HEK293 (cell line): ENCODE measurements at regions not wholly inside any gene's neighbourhood (a gene's known extent, or its start where the extent isn't known, plus 50 kb on each side); places are given as distances from the start of the nearest gene placed in this dataset.

Source experiments
- CTCF ChIP-seq: fragments of 450-650 bp; formaldehyde crosslinking; IDR thresholded peaks from 2 replicates; pipeline ENCODE4 v1.5.1; 2016; ENCODE audit warnings: missing biosample characterization, missing genetic modification characterization
- HOXA7 ChIP-seq: sonication (generic); formaldehyde crosslinking; IDR thresholded peaks from 2 replicates; pipeline ENCODE4 v1.8.1; 2022; ENCODE audit warnings: missing genetic modification reagents, borderline replicate concordance
- REST ChIP-seq: fragments of 450-650 bp; formaldehyde crosslinking; IDR thresholded peaks from 2 replicates; pipeline ENCODE4 v1.5.1; 2016; ENCODE audit warnings: missing biosample characterization, missing genetic modification characterization
- SP3 ChIP-seq: fragments of 450-650 bp; formaldehyde crosslinking; IDR thresholded peaks from 2 replicates; pipeline ENCODE4 v1.5.1; 2016; ENCODE audit warnings: missing biosample characterization, missing genetic modification characterization
- ZNF561 ChIP-seq: fragments of 450-650 bp; IDR thresholded peaks from 2 replicates; pipeline ENCODE4 v1.5.1; 2018; ENCODE audit warnings: missing biosample characterization, missing genetic modification characterization, borderline replicate concordance

GRCh38 chr4:163063891-163064290 is 102.8 kb downstream of the NAF1 start:
- TF ChIP-seq REST (no peak), SP3 (tag by site-specific recombination) (no peak), ZNF561 (tag by site-specific recombination) (no peak), HOXA7 (no peak), CTCF (no peak)
